GM12878 (cell line): ENCODE measurements at regions not wholly inside any gene's neighbourhood (a gene's known extent, or its start where the extent isn't known, plus 50 kb on each side); places are given as distances from the start of the nearest gene placed in this dataset.

Source experiments
- ATAC-seq: fragments of 200-7000 bp; cut with Tn5 transposase; 3 replicates; pipeline ENCODE4 v1.9.1; 2020; ENCODE audit warnings: mild to moderate bottlenecking, moderate library complexity
- BruUV-seq: library from RNA; stranded (reverse); fragments of 400-500 nt; replicated peaks from 2 replicates; lab custom pipeline; 2021; lab: Mats Ljungman, UMichigan
- CTCF ChIA-PET: fragments of 300-600 bp; sonication (Branson Sonifier 250); formaldehyde crosslinking; extraction: SDS; loops from one replicate; lab custom pipeline; 2021; ENCODE audit warnings: inconsistent platforms; lab: Yijun Ruan, JAX
- POLR2A ChIA-PET: fragments of 350-600 bp; formaldehyde crosslinking; extraction: SDS; loops from one replicate; lab custom pipeline; 2021; ENCODE audit warnings: inconsistent platforms; lab: Charles Lee
- RAD21 ChIA-PET: fragments of 300-600 bp; sonication (Branson Sonifier 250); formaldehyde crosslinking; loops from one replicate; lab custom pipeline; 2023; ENCODE audit warnings: antibody characterized with exemption; ENCODE audit not compliant: unreplicated experiment; lab: Charles Lee
- SMC1A ChIA-PET: fragments of 300-600 bp; sonication (Branson Sonifier 250); formaldehyde crosslinking; loops from one replicate; lab custom pipeline; 2023; ENCODE audit not compliant: unreplicated experiment, uncharacterized antibody; lab: Charles Lee
- DNase-seq: peaks from one replicate; pipeline ENCODE4 v3.0.0-alpha.2; 2011; ENCODE audit warnings: low read depth, low spot score
- FAIRE-seq: peaks from 3 replicates; lab custom pipeline; 2011; peaks lifted over from hg19 to GRCh38; lab: Jason Lieb, UNC
- H2AFZ ChIP-seq: 2 replicates; pipeline ENCODE4 v1.6.0; 2011; ENCODE audit warnings: low read depth, low read length, control low read depth; ENCODE audit not compliant: control insufficient read depth
- H3K27ac ChIP-seq: 2 replicates; pipeline ENCODE4 v1.5.1; 2011; ENCODE audit warnings: control low read depth; ENCODE audit not compliant: control insufficient read depth, insufficient read depth
- H3K27me3 ChIP-seq, 2 experiments: replicated peaks in 1 of 2; 2 replicates each; pipeline versions ENCODE4 v1.6.0 to v1.6.1; 2011; ENCODE audit warnings: low read length in 1 of 2; ENCODE audit not compliant: control insufficient read depth in 2 of 2, insufficient read depth in 2 of 2
- H3K36me3 ChIP-seq, 2 experiments: 2 replicates each; pipeline ENCODE4 v1.5.1; 2011; ENCODE audit warnings: low read length in 1 of 2; ENCODE audit not compliant: control insufficient read depth in 2 of 2, insufficient read depth in 2 of 2
- H3K4me1 ChIP-seq: 2 replicates; pipeline ENCODE4 v1.6.1; 2011; ENCODE audit warnings: mild to moderate bottlenecking, low read length, moderate library complexity, mixed read lengths; ENCODE audit not compliant: control insufficient read depth, insufficient read depth
- H3K4me2 ChIP-seq: 2 replicates; pipeline ENCODE4 v1.6.0; 2011; ENCODE audit warnings: control low read depth; ENCODE audit not compliant: control insufficient read depth, insufficient read depth
- H3K4me3 ChIP-seq: fragments of 200-600 bp; sonication (generic); 2 replicates; pipeline ENCODE4 v1.5.1; 2016
- H3K79me2 ChIP-seq: 2 replicates; pipeline ENCODE4 v1.6.0; 2011; ENCODE audit warnings: low read length; ENCODE audit not compliant: control insufficient read depth, insufficient read depth
- H3K9ac ChIP-seq: 2 replicates; pipeline ENCODE4 v1.8.0; 2011; ENCODE audit warnings: low read length, control low read depth, mixed read lengths; ENCODE audit not compliant: control insufficient read depth, insufficient read depth
- H3K9me3 ChIP-seq: replicated peaks from 3 replicates; pipeline ENCODE4 v1.5.1; 2011; ENCODE audit warnings: mild to moderate bottlenecking, low read length; ENCODE audit not compliant: control insufficient read depth, insufficient read depth
- H4K20me1 ChIP-seq: 2 replicates; pipeline ENCODE4 v1.6.0; 2011; ENCODE audit not compliant: control insufficient read depth, insufficient read depth
- CBFB ChIP-seq: IDR thresholded peaks from 2 replicates; pipeline ENCODE4 v1.6.1; 2016; ENCODE audit warnings: antibody characterized with exemption, low read depth
- CHD2 ChIP-seq: IDR thresholded peaks from 2 replicates; pipeline ENCODE4 v1.6.1; 2011; ENCODE audit warnings: low read depth, low read length, improper control_type of control experiment, borderline replicate concordance
- HCFC1 ChIP-seq: fragments of 150-350 bp; IDR thresholded peaks from 2 replicates; pipeline ENCODE4 v1.6.1; 2014; ENCODE audit warnings: low read length
- MAX ChIP-seq: IDR thresholded peaks from 2 replicates; pipeline ENCODE4 v1.6.1; 2012; ENCODE audit warnings: low read depth, low read length, improper control_type of control experiment
- NFIC ChIP-seq: IDR thresholded peaks from 2 replicates; pipeline ENCODE4 v1.6.1; 2012; ENCODE audit warnings: low read depth, mild to moderate bottlenecking, inconsistent platforms, low read length, moderate library complexity
- PBX3 ChIP-seq: IDR thresholded peaks from 2 replicates; pipeline ENCODE4 v1.6.1; 2011; ENCODE audit warnings: mild to moderate bottlenecking, low read depth, low read length, moderate library complexity; ENCODE audit not compliant: insufficient replicate concordance
- POU2F2 ChIP-seq: IDR thresholded peaks from 3 replicates; pipeline ENCODE4 v1.6.1; 2011; ENCODE audit warnings: low read depth, mild to moderate bottlenecking, low read length, borderline replicate concordance
- YBX1 ChIP-seq: fragments of 450-650 bp; IDR thresholded peaks from 2 replicates; pipeline ENCODE4 v1.6.1; 2016; ENCODE audit warnings: antibody characterized with exemption
- WGBS: methylation state at CpG from one replicate; pipeline ENCODE4 v1.1.6; 2016; ENCODE audit warnings: low lambda C conversion rate; ENCODE audit not compliant: insufficient replicate concordance, insufficient coverage; ENCODE audit errors: missing lambda C conversion rate; 5-methylcytosine and 5-hydroxymethylcytosine counted together
- in situ Hi-C: fragments of 300-500 bp; cut with MboI; formaldehyde crosslinking; loops from 9 replicates; pipeline ENCODE4 v1.14.3; 2018; ENCODE audit warnings: mixed read lengths
- intact Hi-C: fragments of 100-400 bp; cut with micrococcal nuclease; formaldehyde crosslinking; loops from one replicate; pipeline ENCODE4 v1.14.2; 2022; ENCODE audit not compliant: unreplicated experiment

- in situ Hi-C loops (no loop called here), intact Hi-C loops (no loop called here)
- no peak overlapping the region for H3K4me3 ChIP-seq
- no peak overlapping the region for H3K9ac ChIP-seq
- peaks cover 3% of the 10 kb centered on the region; the same call in 1 of the 2 replicates for H3K4me1 ChIP-seq
- 41% methylated on average over 7 of the region's 7 CpGs for WGBS
- H4K20me1 ChIP-seq: no peaks in the 10 kb centered on the region
- no peaks in the 10 kb centered on the region for H3K79me2 ChIP-seq
- FAIRE-seq (no peak), ATAC-seq (no peak), DNase-seq (no peak)
- H3K27ac ChIP-seq: no peak overlapping the region
- ChIA-PET RAD21 (no interaction called here), CTCF (no interaction called here), POLR2A (no interaction called here), SMC1A (no interaction called here)
- H3K36me3 ChIP-seq: no peaks in the 10 kb centered on the region
- H3K4me2 ChIP-seq: no peak overlapping the region
- no peaks in the 10 kb centered on the region for H3K27me3 ChIP-seq
- no peak for TF ChIP-seq YBX1
- no peak for TF ChIP-seq CHD2
- TF ChIP-seq CBFB: no peak
- no peak for TF ChIP-seq HCFC1
- TF ChIP-seq POU2F2: no peak
- TF ChIP-seq PBX3: no peak
- TF ChIP-seq NFIC: no peak
- TF ChIP-seq MAX: no peak
- H3K9me3 ChIP-seq: no peaks in the 10 kb centered on the region
- H2AFZ ChIP-seq: no peak overlapping the region
- BruUV-seq: no TSS peak
These were observed 133.1 kb downstream of the SETD4 start for GRCh38 chr21:35927262-35927661.
